ENCODE measurements at regions not wholly inside any gene's neighbourhood (a gene's known extent, or its start where the extent isn't known, plus 50 kb on each side); places are given as distances from the start of the nearest gene placed in this dataset.

GRCh38 chr22:49268924-49269323 lies 558.7 kb downstream of the BRD1 start:
- TF ChIP-seq MTA1 (CRISPR knock-in tag; IDR thresholded peaks at IDR 0.05; ENCODE audit: borderline replicate concordance) (no peak), IRF9 (CRISPR knock-in tag; IDR thresholded peaks at IDR 0.05; ENCODE audit: borderline replicate concordance) (no peak), NFE2L1 (CRISPR knock-in tag; IDR thresholded peaks at IDR 0.05; ENCODE audit: borderline replicate concordance) (no peak), PRPF4 (IDR thresholded peaks at IDR 0.05; ENCODE audit: low read depth, low read length, poor library complexity, severe bottlenecking) (no peak), TCF7 (IDR thresholded peaks at IDR 0.05; ENCODE audit: low read depth) (no peak), BCLAF1 (IDR thresholded peaks at IDR 0.05) (no peak), ZSCAN20 (CRISPR knock-in tag; IDR thresholded peaks at IDR 0.05; ENCODE audit: borderline replicate concordance) (no peak), MXD1 (CRISPR knock-in tag; IDR thresholded peaks at IDR 0.05) (no peak), RXRB (CRISPR knock-in tag; IDR thresholded peaks at IDR 0.05; ENCODE audit: borderline replicate concordance) (no peak), RAD21 (CRISPR knock-in tag; IDR thresholded peaks at IDR 0.05) (no peak), E2F5 (CRISPR knock-in tag; conservative IDR thresholded peaks at IDR 0.05) (no peak)
- in situ Hi-C loops (cut with HindIII; ENCODE audit: extremely low pct_ligation_motif_present, low pct_unique_long_range_greater_than_20kb) = no loop called here
- Histone ChIP-seq H3K4me3 (replicated peaks in 1 of 3; ENCODE audit: insufficient read depth in 1 of 3, low read depth in 2 of 3, low read length in 3 of 3) (no peak overlapping the region), H3K27ac (ENCODE audit: extremely low read length, insufficient read depth, low read length) (no peak overlapping the region), H3K9ac (ENCODE audit: insufficient read depth, low read depth, low read length) (no peak overlapping the region), H3K27me3 (ENCODE audit: control insufficient read depth in 1 of 2, insufficient read depth in 2 of 2, low read length in 2 of 2) (peaks cover 2 to 37% of the 10 kb centered on the region in 2 experiments), H4K20me1 (ENCODE audit: insufficient read depth, low read length) (no peaks in the 10 kb centered on the region), H3K4me2 (ENCODE audit: low read depth, low read length) (no peak overlapping the region), H3K9me3 (ENCODE audit: low read length) (no peaks in the 10 kb centered on the region), H2AFZ (ENCODE audit: low read length) (no peak overlapping the region), H3K79me2 (ENCODE audit: insufficient read depth, low read length) (no peaks in the 10 kb centered on the region), H3K36me3 (replicated peaks in 1 of 2; ENCODE audit: control insufficient read depth in 1 of 2, insufficient read depth in 2 of 2, low read length in 2 of 2) (no peaks in the 10 kb centered on the region), H3K4me1 (ENCODE audit: insufficient read depth, low read length) (no peaks in the 10 kb centered on the region)
- ChIA-PET POLR2A (no interaction called here), CTCF (ENCODE audit: low intra/inter-chr PET ratio, low total read pairs) (no interaction called here)
- ATAC-seq (no peak), DNase-seq (ENCODE audit: low spot score) (no peak), FAIRE-seq (no peak)
- intact Hi-C loops (cut with micrococcal nuclease; ENCODE audit: unreplicated experiment) = no loop called here
- 0% methylated on average over 4 of the region's 4 CpGs for WGBS (ENCODE audit: low lambda C conversion rate)
- BruUV-seq (replicated peaks) = no TSS peak

Data from HepG2 (cell line).